Pancreas (tissue), 10 donors: ENCODE measurements at regions not wholly inside any gene's neighbourhood (a gene's known extent, or its start where the extent isn't known, plus 50 kb on each side); places are given as distances from the start of the nearest gene placed in this dataset.
"Not testable (repeated sequence)": the region's sequence is repeated elsewhere in the genome, so short reads cannot be mapped to it uniquely, and the experiment has no call there.

Experiments used
- ATAC-seq, 4 donors: fragments of 200-7000 bp; cut with Tn5 transposase; one replicate each; pipeline versions ENCODE4 v1.8.0 to v1.9.1; 2020; ENCODE audit warnings: mild to moderate bottlenecking in 4 of 4, moderate library complexity in 4 of 4
- DNase-seq, 6 donors: peaks; one replicate each; pipeline ENCODE4 v3.0.0-alpha.2; 2020
- FAIRE-seq: peaks from 2 replicates; lab custom pipeline; 2012; peaks lifted over from hg19 to GRCh38; lab: Jason Lieb, UNC
- H3K27ac ChIP-seq, 4 donors: fragments of 200-600 bp; sonication (generic); 1 replicate in 3 of 4; 2 replicates in 1 of 4; pipeline versions ENCODE4 v1.5.0 to v1.8.0; 2020
- H3K27me3 ChIP-seq, 4 donors: fragments of 200-600 bp; one replicate each; pipeline ENCODE4 v1.8.0; 2021
- H3K36me3 ChIP-seq, 3 donors: fragments of 200-600 bp; sonication (generic) in 1 of 3; one replicate each; pipeline versions ENCODE4 v1.5.0 to v1.8.0; 2020 to 2021
- H3K4me1 ChIP-seq, 3 donors: fragments of 200-600 bp; one replicate each; pipeline ENCODE4 v1.8.0; 2021
- H3K4me3 ChIP-seq, 4 donors: fragments of 200-600 bp; sonication (generic) in 2 of 4; one replicate each; pipeline versions ENCODE4 v1.5.0 to v1.8.0; 2020 to 2021
- H3K9me3 ChIP-seq, 4 donors: fragments of 200-600 bp; one replicate each; pipeline ENCODE4 v1.8.0; 2021
- WGBS, 2 donors: extraction: QIAGEN DNeasy Blood & Tissue Kit; methylation state at CpG; one replicate each; pipeline ENCODE4 v1.1.7; 2013; 5-methylcytosine and 5-hydroxymethylcytosine counted together
- intact Hi-C, 3 donors: fragments of 100-400 bp; cut with DNase I; formaldehyde crosslinking; loops; one replicate each; pipeline versions ENCODE4 v1.11.1 to v1.14.2; 2022
- TF ChIP-seq, protein P1 (sequence below), 4 donors: fragments of 200-600 bp; sonication (generic) in 3 of 4; IDR thresholded peaks; one replicate each; pipeline versions ENCODE4 v1.5.0 to v1.8.0; 2021; ENCODE audit warnings: antibody characterized with exemption in 4 of 4
- donor health status: healthy with polysubstance abuse.
- donor health status: DM: no; HTN: no; CAD: no; lungs with moderate emphysema.
- donor health status: DM: no; HTN: no; CAD: no.
- donor health status: control.
- donor health status: control.
- donor health status: Bipolar disorder and iron deficiency.
- donor health status: DM: yes; HTN: yes; CAD: no.
- donor health status: DM: no; HTN: no; CAD: no.
- donor health status: DM: no; HTN: no; CAD: no.
- donor health status: DM: yes; HTN: yes; CAD: no.

DNA sequence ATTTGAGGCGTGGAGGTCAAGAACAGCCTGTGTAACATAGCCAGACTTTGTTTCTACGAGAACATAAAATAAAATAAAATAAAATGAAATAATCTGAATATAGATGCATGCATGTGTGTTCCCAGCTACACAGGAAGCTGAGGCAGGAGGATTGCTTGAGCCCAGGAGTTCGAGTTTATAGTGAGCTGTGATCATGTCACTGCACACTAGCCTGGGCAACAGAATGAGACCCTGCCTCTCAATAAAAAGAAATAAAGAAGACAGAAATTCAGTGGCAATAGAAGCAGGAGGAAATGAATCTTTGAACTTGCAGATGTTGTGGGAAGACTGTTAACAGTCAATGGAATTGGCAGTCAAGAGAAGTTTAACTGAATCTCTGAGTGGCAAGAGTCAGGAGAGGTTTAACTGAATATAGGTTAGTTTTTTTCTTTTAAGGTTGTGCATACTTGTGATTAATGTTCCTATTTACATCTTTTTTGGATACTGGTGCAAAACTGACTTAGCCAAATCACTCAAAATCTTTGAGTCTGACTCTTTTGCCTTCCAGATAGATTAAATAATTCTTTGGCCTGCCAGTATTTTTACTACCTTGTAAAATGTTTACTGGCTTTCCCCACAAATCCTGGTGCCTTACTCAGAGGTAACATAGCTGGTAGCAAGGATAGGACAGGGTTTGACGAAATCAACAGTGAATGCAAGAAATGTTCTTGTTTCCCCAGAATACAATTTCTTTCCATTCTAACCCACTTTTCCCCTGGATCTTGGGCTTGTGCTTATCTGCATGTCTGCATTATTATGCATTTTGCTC, 361.4 kb downstream of the PDCD6IP start:
- WGBS, 2 donors: 46 to 50% methylated on average over 4 of the region's 4 CpGs
- H3K36me3 ChIP-seq: no peaks in the 10 kb centered on the region
- no peak overlapping the region for H3K4me3 ChIP-seq
- TF ChIP-seq, protein P1, sequence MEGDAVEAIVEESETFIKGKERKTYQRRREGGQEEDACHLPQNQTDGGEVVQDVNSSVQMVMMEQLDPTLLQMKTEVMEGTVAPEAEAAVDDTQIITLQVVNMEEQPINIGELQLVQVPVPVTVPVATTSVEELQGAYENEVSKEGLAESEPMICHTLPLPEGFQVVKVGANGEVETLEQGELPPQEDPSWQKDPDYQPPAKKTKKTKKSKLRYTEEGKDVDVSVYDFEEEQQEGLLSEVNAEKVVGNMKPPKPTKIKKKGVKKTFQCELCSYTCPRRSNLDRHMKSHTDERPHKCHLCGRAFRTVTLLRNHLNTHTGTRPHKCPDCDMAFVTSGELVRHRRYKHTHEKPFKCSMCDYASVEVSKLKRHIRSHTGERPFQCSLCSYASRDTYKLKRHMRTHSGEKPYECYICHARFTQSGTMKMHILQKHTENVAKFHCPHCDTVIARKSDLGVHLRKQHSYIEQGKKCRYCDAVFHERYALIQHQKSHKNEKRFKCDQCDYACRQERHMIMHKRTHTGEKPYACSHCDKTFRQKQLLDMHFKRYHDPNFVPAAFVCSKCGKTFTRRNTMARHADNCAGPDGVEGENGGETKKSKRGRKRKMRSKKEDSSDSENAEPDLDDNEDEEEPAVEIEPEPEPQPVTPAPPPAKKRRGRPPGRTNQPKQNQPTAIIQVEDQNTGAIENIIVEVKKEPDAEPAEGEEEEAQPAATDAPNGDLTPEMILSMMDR (IDR thresholded peaks at IDR 0.05): no peak
- FAIRE-seq (no peak), ATAC-seq (no peak), DNase-seq (no peak)
- no peak overlapping the region for H3K27ac ChIP-seq
- intact Hi-C loops: no loop called here
- H3K9me3 ChIP-seq: no peaks in the 10 kb centered on the region
- H3K4me1 ChIP-seq: no peaks in the 10 kb centered on the region
- no peaks in the 10 kb centered on the region for H3K27me3 ChIP-seq

DNA sequence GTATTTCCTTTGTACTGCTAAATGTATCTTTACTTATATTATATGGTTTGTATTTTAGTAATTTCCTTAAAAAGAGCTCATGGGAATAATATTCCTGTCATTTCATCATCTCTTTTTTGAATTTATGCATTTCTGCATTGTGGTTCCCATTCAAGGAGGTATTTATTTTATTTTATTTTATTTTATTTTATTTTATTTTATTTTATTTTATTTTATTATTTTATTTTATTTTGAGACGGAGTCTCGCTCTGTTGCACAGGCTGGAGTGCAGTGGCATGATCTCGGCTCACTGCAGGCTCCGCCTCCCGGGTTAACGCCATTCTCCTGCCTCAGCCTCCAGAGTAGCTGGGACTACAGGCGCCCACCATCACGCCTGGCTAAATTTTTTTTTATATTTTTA, 371.2 kb downstream of the PDCD6IP start:
- FAIRE-seq, H3K4me3 ChIP-seq, ATAC-seq, intact Hi-C loops, H3K4me1 ChIP-seq, H3K27me3 ChIP-seq, H3K36me3 ChIP-seq, DNase-seq, H3K27ac ChIP-seq, H3K9me3 ChIP-seq: not testable (repeated sequence)
- WGBS, 2 donors: 82 to 83% methylated on average over 8 of the region's 8 CpGs

GRCh38 chr3:34174740-34175139, 376.3 kb downstream of the PDCD6IP start:
- H3K9me3 ChIP-seq: no peaks in the 10 kb centered on the region
- no peak overlapping the region for H3K4me3 ChIP-seq
- TF ChIP-seq, protein P1 (IDR thresholded peaks at IDR 0.05): no peak
- no peak overlapping the region for H3K27ac ChIP-seq
- no peak for FAIRE-seq
- no peaks in the 10 kb centered on the region for H3K36me3 ChIP-seq
- ATAC-seq: no peak
- DNase-seq: peak in 1 of 6 donors; percentile 17
- intact Hi-C loops: no loop called here
- H3K27me3 ChIP-seq: no peaks in the 10 kb centered on the region
- H3K4me1 ChIP-seq: no peaks in the 10 kb centered on the region

- H3K4me3 ChIP-seq: no peak overlapping the region
- intact Hi-C loops: no loop called here
- H3K36me3 ChIP-seq: no peaks in the 10 kb centered on the region
- ATAC-seq (peak in 1 of 4 donors; percentile 65), DNase-seq (no peak), FAIRE-seq (no peak)
- H3K9me3 ChIP-seq: no peaks in the 10 kb centered on the region
- TF ChIP-seq, protein P1 (IDR thresholded peaks at IDR 0.05): no peak
- H3K4me1 ChIP-seq: no peaks in the 10 kb centered on the region
- no peak overlapping the region for H3K27ac ChIP-seq
- 35% methylated on average over 2 of the region's 2 CpGs for WGBS, 2 donors
- no peaks in the 10 kb centered on the region for H3K27me3 ChIP-seq
Measured at GRCh38 chr3:34175636-34176176, 377.3 kb downstream of the PDCD6IP start.

GRCh38 chr3:34176723-34177122, 378.3 kb downstream of the PDCD6IP start:
- FAIRE-seq: no peak
- no peaks in the 10 kb centered on the region for H3K4me1 ChIP-seq
- no peak overlapping the region for H3K27ac ChIP-seq
- no peak for DNase-seq
- TF ChIP-seq, protein P1 (IDR thresholded peaks at IDR 0.05): no peak
- intact Hi-C loops: no loop called here
- ATAC-seq: no peak
- H3K4me3 ChIP-seq: no peak overlapping the region
- H3K36me3 ChIP-seq: no peaks in the 10 kb centered on the region
- H3K27me3 ChIP-seq: no peaks in the 10 kb centered on the region
- no peaks in the 10 kb centered on the region for H3K9me3 ChIP-seq
